H1 (cell line): ENCODE measurements at regions not wholly inside any gene's neighbourhood (a gene's known extent, or its start where the extent isn't known, plus 50 kb on each side); places are given as distances from the start of the nearest gene placed in this dataset.

Experiments used
- BCL11A ChIP-seq, 2 experiments: IDR thresholded peaks; one replicate each; pipeline ENCODE4 v1.6.1; 2011; ENCODE audit warnings: low read depth in 2 of 2, low read length in 2 of 2, mild to moderate bottlenecking in 2 of 2
- CHD7 ChIP-seq: fragments of 300-600 bp; sonication (generic); IDR thresholded peaks from 2 replicates; pipeline ENCODE4 v1.7.1; 2012; ENCODE audit warnings: low read length, moderate library complexity, mild to moderate bottlenecking, inconsistent platforms; ENCODE audit not compliant: insufficient replicate concordance
- RAD21 ChIP-seq, 2 experiments: IDR thresholded peaks in 1 of 2; conservative IDR thresholded peaks in 1 of 2; 2 replicates each; pipeline ENCODE4 v1.6.1; 2011; ENCODE audit warnings: low read depth in 2 of 2, low read length in 2 of 2, improper control_type of control experiment in 1 of 2, inconsistent platforms in 1 of 2, mild to moderate bottlenecking in 1 of 2, moderate library complexity in 1 of 2
- SIN3A ChIP-seq, 2 experiments: IDR thresholded peaks in 1 of 2; conservative IDR thresholded peaks in 1 of 2; 2 replicates each; pipeline ENCODE4 v1.6.1; 2011 to 2012; ENCODE audit warnings: low read length in 2 of 2, improper control_type of control experiment in 1 of 2, low read depth in 1 of 2, mild to moderate bottlenecking in 1 of 2
- SP1 ChIP-seq: IDR thresholded peaks from 2 replicates; pipeline ENCODE4 v1.6.1; 2011; ENCODE audit warnings: low read depth, low read length
- TBP ChIP-seq: IDR thresholded peaks from 2 replicates; pipeline ENCODE4 v1.6.1; 2011; ENCODE audit warnings: low read depth, low read length, improper control_type of control experiment

GRCh38 chr13:73365681-73366080 lies 306.9 kb downstream of the KLF5 start (continued):
- TF ChIP-seq RAD21 (IDR thresholded peaks at IDR 0.05 in 1 of 2, conservative IDR thresholded peaks at IDR 0.05 in 1 of 2; ENCODE audit: low read depth in 2 of 2, low read length in 2 of 2) (no peak), SIN3A (conservative IDR thresholded peaks at IDR 0.05 in 1 of 2, IDR thresholded peaks at IDR 0.05 in 1 of 2; ENCODE audit: low read depth in 1 of 2, low read length in 2 of 2) (no peak), CHD7 (no peak), SP1 (no peak), TBP (no peak), BCL11A (IDR thresholded peaks at IDR 0.05; ENCODE audit: low read depth in 2 of 2, low read length in 2 of 2) (no peak)
- TF ChIP-seq, all 59 proteins: peak for 0
